Keratinocyte (primary cell): ENCODE measurements at regions not wholly inside any gene's neighbourhood (a gene's known extent, or its start where the extent isn't known, plus 50 kb on each side); places are given as distances from the start of the nearest gene placed in this dataset.
"Not testable (repeated sequence)": the region's sequence is repeated elsewhere in the genome, so short reads cannot be mapped to it uniquely, and the experiment has no call there.

Source experiments
- DNase-seq: peaks from one replicate; pipeline ENCODE4 v3.0.0-alpha.2; 2011; ENCODE audit warnings: low read depth, missing footprints, low spot score
- FAIRE-seq: peaks from 2 replicates; lab custom pipeline; 2011; peaks lifted over from hg19 to GRCh38; lab: Jason Lieb, UNC
- H2AFZ ChIP-seq: 2 replicates; pipeline ENCODE4 v1.6.0; 2012; ENCODE audit warnings: low read length, control low read depth, inconsistent platforms; ENCODE audit not compliant: control insufficient read depth
- H3K27ac ChIP-seq: 2 replicates; pipeline ENCODE4 v1.5.1; 2011; ENCODE audit warnings: low read length; ENCODE audit not compliant: control insufficient read depth, insufficient read depth
- H3K27me3 ChIP-seq: 3 replicates; pipeline ENCODE4 v1.6.0; 2011; ENCODE audit warnings: low read length; ENCODE audit not compliant: control insufficient read depth, insufficient read depth; ENCODE audit errors: extremely low read depth
- H3K36me3 ChIP-seq, 2 experiments: 2 replicates in 1 of 2; 3 replicates in 1 of 2; pipeline ENCODE4 v1.5.1; 2011; ENCODE audit warnings: low read length in 2 of 2, mild to moderate bottlenecking in 1 of 2; ENCODE audit not compliant: control insufficient read depth in 2 of 2, insufficient read depth in 2 of 2; ENCODE audit errors: extremely low read depth in 1 of 2
- H3K4me1 ChIP-seq: 3 replicates; pipeline ENCODE4 v1.5.1; 2011; ENCODE audit warnings: low read length; ENCODE audit not compliant: control insufficient read depth, insufficient read depth; ENCODE audit errors: extremely low read depth
- H3K4me2 ChIP-seq: 3 replicates; pipeline ENCODE4 v1.6.0; 2011; ENCODE audit warnings: low read depth, low read length; ENCODE audit not compliant: control insufficient read depth, insufficient read depth; ENCODE audit errors: extremely low read depth
- H3K4me3 ChIP-seq, 3 experiments: fragments of 200-600 bp in 1 of 3; sonication (generic) in 1 of 3; 2 replicates in 2 of 3; 3 replicates in 1 of 3; pipeline ENCODE4 v1.5.1; 2011 to 2016; ENCODE audit warnings: low read length in 3 of 3, mild to moderate bottlenecking in 3 of 3, control low read depth in 2 of 3, inconsistent platforms in 1 of 3, low read depth in 1 of 3, mixed read lengths in 1 of 3, mixed run types in 1 of 3, moderate library complexity in 1 of 3; ENCODE audit not compliant: control insufficient read depth in 2 of 3, insufficient read depth in 2 of 3; ENCODE audit errors: extremely low read depth in 1 of 3
- H3K79me2 ChIP-seq: 2 replicates; pipeline ENCODE4 v1.6.0; 2012; ENCODE audit warnings: low read length; ENCODE audit not compliant: control insufficient read depth, insufficient read depth
- H3K9ac ChIP-seq: 3 replicates; pipeline ENCODE4 v1.6.0; 2011; ENCODE audit warnings: low read length; ENCODE audit not compliant: control insufficient read depth, insufficient read depth; ENCODE audit errors: extremely low read depth
- H3K9me1 ChIP-seq: 3 replicates; pipeline ENCODE4 v1.6.0; 2011; ENCODE audit warnings: low read length; ENCODE audit not compliant: control insufficient read depth, insufficient read depth; ENCODE audit errors: extremely low read depth
- H3K9me3 ChIP-seq: 2 replicates; pipeline ENCODE4 v1.5.1; 2012; ENCODE audit warnings: low read depth, low read length; ENCODE audit not compliant: control insufficient read depth
- H4K20me1 ChIP-seq: 3 replicates; pipeline ENCODE4 v1.6.0; 2011; ENCODE audit warnings: low read length; ENCODE audit not compliant: control insufficient read depth, insufficient read depth; ENCODE audit errors: extremely low read depth
- EZH2 ChIP-seq: IDR thresholded peaks from one replicate; pipeline ENCODE4 v1.6.1; 2012; ENCODE audit warnings: inconsistent platforms, mild to moderate bottlenecking, low read length, moderate library complexity
- dilution Hi-C: fragments of 300-500 bp; cut with MboI; formaldehyde crosslinking; loops from one replicate; pipeline ENCODE4 v1.7.0; 2020; ENCODE audit warnings: low sequenced_read_pairs; ENCODE audit not compliant: extremely low pct_ligation_motif_present
- TF ChIP-seq, protein P1 (sequence below), 3 experiments: IDR thresholded peaks in 1 of 3; conservative IDR thresholded peaks in 1 of 3; optimal IDR thresholded peaks in 1 of 3; 2 replicates in 2 of 3; 3 replicates in 1 of 3; pipeline versions ENCODE3 to v1.5.1; 2011; ENCODE audit warnings: low read length in 3 of 3, mild to moderate bottlenecking in 3 of 3, moderate library complexity in 2 of 3, control low read depth in 1 of 3, inconsistent platforms in 1 of 3; ENCODE audit not compliant: insufficient read depth in 2 of 3; ENCODE audit errors: extremely low read depth in 1 of 3

- Histone ChIP-seq H3K27ac (no peak overlapping the region), H2AFZ (no peak overlapping the region), H3K9me3 (no peaks in the 10 kb centered on the region), H3K36me3 (no peaks in the 10 kb centered on the region), H4K20me1 (no peaks in the 10 kb centered on the region), H3K79me2 (no peaks in the 10 kb centered on the region), H3K4me1 (peaks cover 12% of the 10 kb centered on the region), H3K27me3 (no peaks in the 10 kb centered on the region), H3K4me3 (no peak overlapping the region), H3K9ac (no peak overlapping the region), H3K9me1 (no peaks in the 10 kb centered on the region), H3K4me2 (no peak overlapping the region)
- no peak for FAIRE-seq
- TF ChIP-seq, protein P1, sequence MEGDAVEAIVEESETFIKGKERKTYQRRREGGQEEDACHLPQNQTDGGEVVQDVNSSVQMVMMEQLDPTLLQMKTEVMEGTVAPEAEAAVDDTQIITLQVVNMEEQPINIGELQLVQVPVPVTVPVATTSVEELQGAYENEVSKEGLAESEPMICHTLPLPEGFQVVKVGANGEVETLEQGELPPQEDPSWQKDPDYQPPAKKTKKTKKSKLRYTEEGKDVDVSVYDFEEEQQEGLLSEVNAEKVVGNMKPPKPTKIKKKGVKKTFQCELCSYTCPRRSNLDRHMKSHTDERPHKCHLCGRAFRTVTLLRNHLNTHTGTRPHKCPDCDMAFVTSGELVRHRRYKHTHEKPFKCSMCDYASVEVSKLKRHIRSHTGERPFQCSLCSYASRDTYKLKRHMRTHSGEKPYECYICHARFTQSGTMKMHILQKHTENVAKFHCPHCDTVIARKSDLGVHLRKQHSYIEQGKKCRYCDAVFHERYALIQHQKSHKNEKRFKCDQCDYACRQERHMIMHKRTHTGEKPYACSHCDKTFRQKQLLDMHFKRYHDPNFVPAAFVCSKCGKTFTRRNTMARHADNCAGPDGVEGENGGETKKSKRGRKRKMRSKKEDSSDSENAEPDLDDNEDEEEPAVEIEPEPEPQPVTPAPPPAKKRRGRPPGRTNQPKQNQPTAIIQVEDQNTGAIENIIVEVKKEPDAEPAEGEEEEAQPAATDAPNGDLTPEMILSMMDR (optimal IDR thresholded peaks at IDR 0.05 in 1 of 3, IDR thresholded peaks at IDR 0.05 in 1 of 3, conservative IDR thresholded peaks at IDR 0.05 in 1 of 3; ENCODE audit: extremely low read depth in 1 of 3, insufficient read depth in 2 of 3, low read length in 3 of 3), result no peak
- TF ChIP-seq EZH2, result no peak
- no peak for DNase-seq
- dilution Hi-C loops, result no loop called here
These were observed 296.6 kb upstream of the GRAMD2B start for GRCh38 chr5:126126574-126126973.

DNA sequence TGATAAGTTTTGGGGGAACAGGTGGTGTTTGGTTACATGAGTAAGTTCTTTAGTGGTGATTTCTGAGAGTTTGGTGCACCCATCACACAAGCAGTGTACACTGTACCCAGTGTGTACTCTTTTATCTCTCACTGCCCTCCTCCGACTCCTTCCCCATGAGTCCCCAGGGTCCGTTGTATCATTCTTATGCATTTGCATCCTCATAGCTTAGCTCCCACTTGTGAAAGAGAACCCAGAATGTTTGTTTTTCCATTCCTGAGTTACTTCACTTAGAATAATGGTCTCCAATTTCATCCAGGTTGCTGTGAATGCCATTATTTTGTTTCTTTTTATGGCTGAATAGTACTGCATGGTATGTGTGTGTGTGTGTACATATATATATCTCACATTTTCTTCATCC is 295.8 kb upstream of the GRAMD2B start:
- H3K9me3 ChIP-seq, H3K4me3 ChIP-seq, H3K4me2 ChIP-seq, H4K20me1 ChIP-seq, dilution Hi-C loops, H3K36me3 ChIP-seq, H3K9ac ChIP-seq, H3K9me1 ChIP-seq, H3K27ac ChIP-seq, FAIRE-seq, H3K27me3 ChIP-seq, H2AFZ ChIP-seq, DNase-seq, H3K79me2 ChIP-seq: not testable (repeated sequence)
- H3K4me1 ChIP-seq, result peaks cover 12% of the 10 kb centered on the region

- Histone ChIP-seq H3K4me3 (no peak overlapping the region), H4K20me1 (no peaks in the 10 kb centered on the region), H3K9me1 (no peaks in the 10 kb centered on the region), H3K9ac (no peak overlapping the region), H3K27ac (no peak overlapping the region), H3K27me3 (no peaks in the 10 kb centered on the region), H2AFZ (no peak overlapping the region), H3K4me1 (peaks cover 6% of the 10 kb centered on the region), H3K4me2 (no peak overlapping the region), H3K79me2 (no peaks in the 10 kb centered on the region), H3K36me3 (no peaks in the 10 kb centered on the region), H3K9me3 (no peaks in the 10 kb centered on the region)
- dilution Hi-C loops, result no loop called here
- TF ChIP-seq, protein P1 (optimal IDR thresholded peaks at IDR 0.05 in 1 of 3, IDR thresholded peaks at IDR 0.05 in 1 of 3, conservative IDR thresholded peaks at IDR 0.05 in 1 of 3; ENCODE audit: extremely low read depth in 1 of 3, insufficient read depth in 2 of 3, low read length in 3 of 3), result peak in 2 of 3 experiments; percentile 24 to 58
- TF ChIP-seq EZH2, result no peak
- no peak for DNase-seq
- peak; percentile 52 for FAIRE-seq
These were observed 293.8 kb upstream of the GRAMD2B start for GRCh38 chr5:126129431-126129830.
